Heart left ventricle (tissue), 16 donors: ENCODE measurements at regions not wholly inside any gene's neighbourhood (a gene's known extent, or its start where the extent isn't known, plus 50 kb on each side); places are given as distances from the start of the nearest gene placed in this dataset.

ENCODE experiments used
- ATAC-seq, 4 donors: fragments of 200-7000 bp; cut with Tn5 transposase; one replicate each; pipeline ENCODE4 v1.9.1; 2020 to 2022; ENCODE audit warnings: moderate library complexity in 4 of 4, mild to moderate bottlenecking in 3 of 4, moderate number of reproducible peaks in 1 of 4
- DNase-seq, 5 donors: peaks; one replicate each; pipeline ENCODE4 v3.0.0-alpha.2; 2020
- H3K27ac ChIP-seq, 12 donors: fragments of 200-600 bp; sonication (generic) in 4 of 12; one replicate each; pipeline versions ENCODE4 v1.5.0 to v1.8.0; 2016 to 2022; ENCODE audit warnings: mild to moderate bottlenecking in 2 of 12
- H3K27me3 ChIP-seq, 9 donors: fragments of 200-600 bp; sonication (generic) in 2 of 9; one replicate each; pipeline versions ENCODE4 v1.5.1 to v1.8.0; 2016 to 2022; ENCODE audit warnings: mild to moderate bottlenecking in 3 of 9
- H3K36me3 ChIP-seq, 9 donors: fragments of 200-600 bp; sonication (generic) in 2 of 9; one replicate each; pipeline versions ENCODE4 v1.5.0 to v1.8.0; 2018 to 2022; ENCODE audit warnings: mild to moderate bottlenecking in 2 of 9
- H3K4me1 ChIP-seq, 12 donors: fragments of 200-600 bp; sonication (generic) in 4 of 12; one replicate each; pipeline versions ENCODE4 v1.5.0 to v1.8.0; 2016 to 2022; ENCODE audit warnings: mild to moderate bottlenecking in 3 of 12
- H3K4me3 ChIP-seq, 12 donors: fragments of 200-600 bp; sonication (generic) in 4 of 12; one replicate each; pipeline versions ENCODE4 v1.5.0 to v1.8.0; 2017 to 2022; ENCODE audit warnings: mild to moderate bottlenecking in 9 of 12, moderate library complexity in 4 of 12
- H3K9me3 ChIP-seq, 12 donors: fragments of 200-600 bp; sonication (generic) in 4 of 12; one replicate each; pipeline versions ENCODE4 v1.5.0 to v1.8.0; 2016 to 2022; ENCODE audit warnings: mild to moderate bottlenecking in 1 of 12
- CTCF ChIP-seq, 12 donors: fragments of 200-600 bp; sonication (generic) in 4 of 12; IDR thresholded peaks; one replicate each; pipeline versions ENCODE4 v1.5.0 to v1.8.0; 2018 to 2022; ENCODE audit warnings: antibody characterized with exemption in 12 of 12, mild to moderate bottlenecking in 5 of 12
- POLR2A ChIP-seq, 2 donors: fragments of 450-650 bp; IDR thresholded peaks; one replicate each; pipeline ENCODE4 v1.6.1; 2017; ENCODE audit warnings: antibody characterized with exemption in 2 of 2, mild to moderate bottlenecking in 2 of 2, moderate library complexity in 2 of 2
- WGBS, 4 donors: extraction: QIAGEN DNeasy Blood & Tissue Kit in 2 of 4; methylation state at CpG; one replicate each; pipeline versions ENCODE4 v1.1.5 to v1.1.7; 2013 to 2018; 5-methylcytosine and 5-hydroxymethylcytosine counted together
- intact Hi-C, 10 donors: fragments of 100-400 bp; cut with DNase I; formaldehyde crosslinking; loops; one replicate each; pipeline versions ENCODE4 v1.11.1 to v1.14.2; 2022
- donor health status: ischemic (EF 13 %, LVEDD 7.1; RV severe dilation, severe dysfunction).
- donor health status: healthy with polysubstance abuse.
- donor health status: DM: no; HTN: yes; CAD: no.
- donor health status: DM: no; HTN: no; CAD: no.
- donor health status: ischemic (EF 25% LVEDD 6.9; RV normal size, moderate dysfunction).
- donor health status: ischemic (EF 25% LVEDD 5.7; RV mildly dilated, moderate dysfunction).
- donor health status: healthy.
- donor health status: DM: yes; HTN: yes; CAD: no.
- donor health status: ischemic (EF 35%, LVEDD 5.7; RV mildly dilated, moderate dysfunction).
- donor health status: nonischemic (EF 11% LVEDD 7.7; RV severe dilation, severe dysfunction).
- donor health status: DM: yes; HTN: yes; CAD: no.
- donor health status: PGD.
- donor health status: ischemic (EF 29% LVEDD 5.4; RV normal size, mild dysfunction).
- donor health status: nonischemic (EF 23%, LVEDD 6.1; RV moderate dilation, normal function).

GRCh38 chr22:26907366-26907765 is 250.0 kb downstream of the MIAT start:
- Histone ChIP-seq H3K27ac (no peak overlapping the region), H3K36me3 (no peaks in the 10 kb centered on the region), H3K9me3 (peaks cover 0 to 3% (median 0%) of the 10 kb centered on the region in 12 donors), H3K27me3 (peaks cover 0 to 14% (median 1%) of the 10 kb centered on the region in 9 donors), H3K4me1 (peaks cover 0 to 9% (median 0%) of the 10 kb centered on the region in 12 donors), H3K4me3 (no peak overlapping the region)
- 94 to 100% (median 96%) methylated on average over 2 of the region's 2 CpGs for WGBS, 4 donors
- TF ChIP-seq POLR2A (IDR thresholded peaks at IDR 0.05) = no peak
- no peak for TF ChIP-seq CTCF (IDR thresholded peaks at IDR 0.05)
- ATAC-seq (no peak), DNase-seq (no peak)
- intact Hi-C loops = no loop called here

- 33 to 65% (median 62%) methylated on average over 4 of the region's 4 CpGs for WGBS, 4 donors
- DNase-seq (no peak), ATAC-seq (no peak)
- TF ChIP-seq CTCF (IDR thresholded peaks at IDR 0.05) (no peak), POLR2A (IDR thresholded peaks at IDR 0.05) (no peak)
- Histone ChIP-seq H3K4me1 (no peaks in the 10 kb centered on the region), H3K27me3 (peaks cover 0 to 21% (median 6%) of the 10 kb centered on the region in 9 donors), H3K4me3 (no peak overlapping the region), H3K27ac (no peak overlapping the region), H3K36me3 (no peaks in the 10 kb centered on the region), H3K9me3 (peaks cover 0 to 3% (median 0%) of the 10 kb centered on the region in 12 donors)
- intact Hi-C loops = no loop called here
These were observed 253.5 kb downstream of the MIAT start for GRCh38 chr22:26910845-26911244.

GRCh38 chr22:26912655-26913345 is 255.4 kb downstream of the MIAT start:
- no peak overlapping the region for H3K4me3 ChIP-seq
- no peaks in the 10 kb centered on the region for H3K36me3 ChIP-seq
- no peak overlapping the region for H3K27ac ChIP-seq
- DNase-seq (no peak), ATAC-seq (no peak)
- intact Hi-C loops = no loop called here
- no peaks in the 10 kb centered on the region for H3K4me1 ChIP-seq
- H3K9me3 ChIP-seq = peaks cover 0 to 3% (median 0%) of the 10 kb centered on the region in 12 donors
- H3K27me3 ChIP-seq = peaks cover 0 to 21% (median 6%) of the 10 kb centered on the region in 9 donors
- no peak for TF ChIP-seq POLR2A (IDR thresholded peaks at IDR 0.05)
- no peak for TF ChIP-seq CTCF (IDR thresholded peaks at IDR 0.05)
- 42 to 61% (median 50%) methylated on average over 20 to 23 of the region's 23 CpGs for WGBS, 4 donors

GRCh38 chr22:26914519-26915185 is 257.3 kb downstream of the MIAT start:
- Histone ChIP-seq H3K27me3 (peaks cover 0 to 21% (median 6%) of the 10 kb centered on the region in 9 donors), H3K4me3 (no peak overlapping the region), H3K36me3 (no peaks in the 10 kb centered on the region), H3K4me1 (peaks cover 0 to 2% (median 0%) of the 10 kb centered on the region in 12 donors), H3K9me3 (no peaks in the 10 kb centered on the region), H3K27ac (no peak overlapping the region)
- TF ChIP-seq CTCF (IDR thresholded peaks at IDR 0.05) (no peak), POLR2A (IDR thresholded peaks at IDR 0.05) (no peak)
- intact Hi-C loops = no loop called here
- ATAC-seq = no peak
- WGBS, 4 donors = 88 to 92% (median 89%) methylated on average over 25 of the region's 25 CpGs
- DNase-seq = no peak
